HL-60 (cell line): ENCODE measurements at regions not wholly inside any gene's neighbourhood (a gene's known extent, or its start where the extent isn't known, plus 50 kb on each side); places are given as distances from the start of the nearest gene placed in this dataset.

Source experiments
- CTCF ChIP-seq: IDR thresholded peaks from one replicate; pipeline ENCODE4 v1.5.1; 2011; ENCODE audit warnings: low read length, control low read depth, inconsistent platforms; ENCODE audit not compliant: insufficient read depth
- REST ChIP-seq: IDR thresholded peaks from 2 replicates; pipeline ENCODE4 v1.6.1; 2012; ENCODE audit warnings: low read depth; ENCODE audit not compliant: insufficient replicate concordance

- TF ChIP-seq REST (no peak), CTCF (no peak)
These were observed 170.5 kb upstream of the TGFBR2 start for GRCh38 chr3:30435861-30436331.
